ENCODE measurements at regions not wholly inside any gene's neighbourhood (a gene's known extent, or its start where the extent isn't known, plus 50 kb on each side); places are given as distances from the start of the nearest gene placed in this dataset.

- no peaks in the 10 kb centered on the region for H3K36me3 ChIP-seq
- no peak for DNase-seq
- no peak for TF ChIP-seq CTCF (IDR thresholded peaks at IDR 0.05; ENCODE audit: low read depth, low read length)
- H3K4me3 ChIP-seq (ENCODE audit: low read depth, low read length): no peak overlapping the region
- H3K9me3 ChIP-seq (ENCODE audit: severe bottlenecking): no peaks in the 10 kb centered on the region
- H3K27ac ChIP-seq: no peak overlapping the region
- no peaks in the 10 kb centered on the region for H3K27me3 ChIP-seq (ENCODE audit: insufficient read depth, low read depth, severe bottlenecking)
Measured at GRCh38 chr10:29037348-29038113, 251.3 kb upstream of the LYZL1 start.

GRCh38 chr10:29039091-29039490 lies 249.8 kb upstream of the LYZL1 start:
- no peaks in the 10 kb centered on the region for H3K36me3 ChIP-seq
- H3K27ac ChIP-seq: no peak overlapping the region
- H3K4me3 ChIP-seq (ENCODE audit: low read depth, low read length): no peak overlapping the region
- TF ChIP-seq CTCF (IDR thresholded peaks at IDR 0.05; ENCODE audit: low read depth, low read length): no peak
- H3K9me3 ChIP-seq (ENCODE audit: severe bottlenecking): no peaks in the 10 kb centered on the region
- DNase-seq: no peak
- no peaks in the 10 kb centered on the region for H3K27me3 ChIP-seq (ENCODE audit: insufficient read depth, low read depth, severe bottlenecking)

GRCh38 chr10:29039677-29040189 lies 249.1 kb upstream of the LYZL1 start:
- Histone ChIP-seq H3K27me3 (ENCODE audit: insufficient read depth, low read depth, severe bottlenecking) (no peaks in the 10 kb centered on the region), H3K36me3 (no peaks in the 10 kb centered on the region), H3K9me3 (ENCODE audit: severe bottlenecking) (no peaks in the 10 kb centered on the region), H3K27ac (no peak overlapping the region), H3K4me3 (ENCODE audit: low read depth, low read length) (no peak overlapping the region)
- no peak for TF ChIP-seq CTCF (IDR thresholded peaks at IDR 0.05; ENCODE audit: low read depth, low read length)
- DNase-seq: no peak

DNA sequence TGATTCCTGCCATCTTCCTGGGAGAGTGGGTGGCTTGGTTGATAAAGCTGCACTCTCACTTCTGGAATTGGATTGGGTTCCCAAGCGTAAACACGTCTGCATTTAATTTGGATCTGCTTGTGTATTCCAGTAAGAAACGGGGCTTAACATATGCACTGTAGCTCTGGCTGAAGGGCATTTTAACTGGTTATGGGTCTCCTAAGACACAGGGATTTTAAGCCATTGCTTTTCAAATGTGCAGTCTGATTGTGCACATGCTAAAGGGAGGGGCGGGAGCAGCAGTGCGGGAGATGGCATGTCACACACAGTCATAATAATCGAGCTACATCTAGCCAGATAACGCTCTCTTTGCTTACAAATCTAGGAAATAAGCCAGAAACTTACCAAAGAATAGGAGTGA lies 247.3 kb upstream of the LYZL1 start:
- DNase-seq: no peak
- no peaks in the 10 kb centered on the region for H3K36me3 ChIP-seq

GRCh38 chr10:29048506-29048905 lies 240.4 kb upstream of the LYZL1 start:
- no peak for TF ChIP-seq CTCF (IDR thresholded peaks at IDR 0.05; ENCODE audit: low read depth, low read length)
- DNase-seq: no peak
- no peak overlapping the region for H3K4me3 ChIP-seq (ENCODE audit: low read depth, low read length)
- no peak overlapping the region for H3K27ac ChIP-seq
- no peaks in the 10 kb centered on the region for H3K36me3 ChIP-seq
- H3K9me3 ChIP-seq (ENCODE audit: severe bottlenecking): no peaks in the 10 kb centered on the region
- no peaks in the 10 kb centered on the region for H3K27me3 ChIP-seq (ENCODE audit: insufficient read depth, low read depth, severe bottlenecking)

More for the DNA sequence above, 247.3 kb upstream of the LYZL1 start:
- no peaks in the 10 kb centered on the region for H3K27me3 ChIP-seq (ENCODE audit: insufficient read depth, low read depth, severe bottlenecking)
- TF ChIP-seq CTCF (IDR thresholded peaks at IDR 0.05; ENCODE audit: low read depth, low read length): no peak
- no peaks in the 10 kb centered on the region for H3K9me3 ChIP-seq (ENCODE audit: severe bottlenecking)
- H3K4me3 ChIP-seq (ENCODE audit: low read depth, low read length): no peak overlapping the region
- no peak overlapping the region for H3K27ac ChIP-seq

DNA sequence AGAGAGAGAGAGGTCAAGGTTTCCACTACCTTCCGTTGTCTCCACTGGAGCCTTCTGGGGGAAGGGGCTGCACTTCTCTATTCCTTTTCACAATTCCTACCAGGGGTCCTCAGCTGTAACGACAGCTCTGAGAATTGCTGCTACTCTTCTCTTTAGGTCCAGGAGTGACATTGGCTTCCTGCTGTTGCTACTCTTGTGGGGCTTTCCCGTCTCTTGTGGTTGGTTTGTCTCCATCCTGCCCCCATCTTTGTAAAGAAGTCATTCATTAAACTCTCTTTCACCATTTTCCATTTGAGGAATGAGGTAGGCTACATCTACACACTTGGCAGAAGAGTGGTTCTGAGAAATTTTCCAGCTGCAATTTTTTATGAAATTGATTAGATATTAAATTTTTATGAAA lies 238.8 kb upstream of the LYZL1 start:
- DNase-seq: no peak
- H3K9me3 ChIP-seq (ENCODE audit: severe bottlenecking): no peaks in the 10 kb centered on the region
- TF ChIP-seq CTCF (IDR thresholded peaks at IDR 0.05; ENCODE audit: low read depth, low read length): no peak
- no peak overlapping the region for H3K4me3 ChIP-seq (ENCODE audit: low read depth, low read length)
- H3K36me3 ChIP-seq: no peaks in the 10 kb centered on the region
- no peaks in the 10 kb centered on the region for H3K27me3 ChIP-seq (ENCODE audit: insufficient read depth, low read depth, severe bottlenecking)
- no peak overlapping the region for H3K27ac ChIP-seq

All from WERI-Rb-1 (cell line).